HFFc6 (cell line): ENCODE measurements at regions not wholly inside any gene's neighbourhood (a gene's known extent, or its start where the extent isn't known, plus 50 kb on each side); places are given as distances from the start of the nearest gene placed in this dataset.
A peak's percentile ranks its signal among the peaks of the same experiment; 100 is the strongest.

Experiments
- DNase-seq: peaks from one replicate; pipeline ENCODE4 v3.0.0-alpha.2; 2018
- H3K27ac Mint-ChIP-seq: 2 replicates; pipeline ENCODE4 v1.8.0; 2020; ENCODE audit warnings: mild to moderate bottlenecking, mixed read lengths
- H3K27me3 Mint-ChIP-seq: 2 replicates; pipeline ENCODE4 v1.8.0; 2021; ENCODE audit warnings: mild to moderate bottlenecking, moderate library complexity, mixed read lengths; ENCODE audit not compliant: insufficient read depth
- H3K36me3 Mint-ChIP-seq: 2 replicates; pipeline ENCODE4 v1.8.0; 2021; ENCODE audit warnings: low read depth, mixed read lengths
- H3K4me1 Mint-ChIP-seq: 2 replicates; pipeline ENCODE4 v1.8.0; 2020; ENCODE audit warnings: low read depth, mixed read lengths
- H3K4me3 Mint-ChIP-seq: 2 replicates; pipeline ENCODE4 v1.8.0; 2020; ENCODE audit warnings: mild to moderate bottlenecking, moderate library complexity, mixed read lengths
- H3K9me3 Mint-ChIP-seq: 2 replicates; pipeline ENCODE4 v1.8.0; 2020; ENCODE audit warnings: mild to moderate bottlenecking, mixed read lengths
- TF ChIP-seq, protein P1 (sequence below): fragments of 200-600 bp; sonication (generic); IDR thresholded peaks from 2 replicates; pipeline ENCODE4 v1.5.0; 2021; ENCODE audit warnings: antibody characterized with exemption, mild to moderate bottlenecking

DNA sequence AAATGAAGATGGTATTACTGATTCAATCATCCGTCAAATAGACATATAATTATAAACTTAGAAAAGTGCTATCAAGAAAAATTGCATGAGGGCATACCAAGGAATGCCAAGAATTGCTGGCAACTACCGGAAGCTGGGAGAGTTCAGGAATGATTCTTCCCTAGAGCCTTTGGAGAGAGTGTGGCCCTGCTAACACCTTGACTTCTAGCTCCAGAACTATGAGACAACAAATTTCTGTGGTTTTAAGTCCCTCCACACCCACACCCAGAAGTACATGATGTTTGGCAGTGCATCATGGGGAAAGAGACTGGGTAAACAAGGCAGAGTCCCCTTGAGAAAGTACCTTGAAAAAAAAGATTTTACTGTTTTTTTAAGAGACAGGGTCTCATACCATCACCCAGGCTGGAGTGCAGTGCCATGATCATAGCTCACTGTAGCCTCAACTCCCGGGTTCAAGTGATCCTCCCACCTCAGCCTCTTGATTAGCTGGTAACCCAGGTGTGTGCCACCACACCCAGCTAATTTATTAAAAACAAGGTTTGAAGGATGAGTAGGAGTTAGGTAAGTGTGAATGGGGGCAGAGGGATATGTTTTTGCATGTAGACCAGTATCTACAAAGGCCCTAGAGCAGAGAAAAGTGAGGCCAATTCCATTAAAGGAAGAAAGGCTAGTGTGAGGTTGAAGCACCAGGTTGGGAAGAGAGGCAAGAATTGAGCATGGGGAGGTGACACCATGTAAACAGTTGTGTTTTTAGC lies 53.1 kb downstream of the GSX2 start:
- no peaks in the 10 kb centered on the region; the same call in 1 of the 2 replicates for H3K27me3 Mint-ChIP-seq
- H3K4me3 Mint-ChIP-seq = peak overlapping the region; percentile 43; the same call in 1 of the 2 replicates
- peak; percentile 55 for DNase-seq
- H3K27ac Mint-ChIP-seq = peak overlapping the region; percentile 59; the same call in 1 of the 2 replicates
- H3K36me3 Mint-ChIP-seq = peaks cover 11% of the 10 kb centered on the region
- H3K4me1 Mint-ChIP-seq = peaks cover 19% of the 10 kb centered on the region
- TF ChIP-seq, protein P1, sequence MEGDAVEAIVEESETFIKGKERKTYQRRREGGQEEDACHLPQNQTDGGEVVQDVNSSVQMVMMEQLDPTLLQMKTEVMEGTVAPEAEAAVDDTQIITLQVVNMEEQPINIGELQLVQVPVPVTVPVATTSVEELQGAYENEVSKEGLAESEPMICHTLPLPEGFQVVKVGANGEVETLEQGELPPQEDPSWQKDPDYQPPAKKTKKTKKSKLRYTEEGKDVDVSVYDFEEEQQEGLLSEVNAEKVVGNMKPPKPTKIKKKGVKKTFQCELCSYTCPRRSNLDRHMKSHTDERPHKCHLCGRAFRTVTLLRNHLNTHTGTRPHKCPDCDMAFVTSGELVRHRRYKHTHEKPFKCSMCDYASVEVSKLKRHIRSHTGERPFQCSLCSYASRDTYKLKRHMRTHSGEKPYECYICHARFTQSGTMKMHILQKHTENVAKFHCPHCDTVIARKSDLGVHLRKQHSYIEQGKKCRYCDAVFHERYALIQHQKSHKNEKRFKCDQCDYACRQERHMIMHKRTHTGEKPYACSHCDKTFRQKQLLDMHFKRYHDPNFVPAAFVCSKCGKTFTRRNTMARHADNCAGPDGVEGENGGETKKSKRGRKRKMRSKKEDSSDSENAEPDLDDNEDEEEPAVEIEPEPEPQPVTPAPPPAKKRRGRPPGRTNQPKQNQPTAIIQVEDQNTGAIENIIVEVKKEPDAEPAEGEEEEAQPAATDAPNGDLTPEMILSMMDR = no peak
- H3K9me3 Mint-ChIP-seq = peaks cover 7% of the 10 kb centered on the region

DNA sequence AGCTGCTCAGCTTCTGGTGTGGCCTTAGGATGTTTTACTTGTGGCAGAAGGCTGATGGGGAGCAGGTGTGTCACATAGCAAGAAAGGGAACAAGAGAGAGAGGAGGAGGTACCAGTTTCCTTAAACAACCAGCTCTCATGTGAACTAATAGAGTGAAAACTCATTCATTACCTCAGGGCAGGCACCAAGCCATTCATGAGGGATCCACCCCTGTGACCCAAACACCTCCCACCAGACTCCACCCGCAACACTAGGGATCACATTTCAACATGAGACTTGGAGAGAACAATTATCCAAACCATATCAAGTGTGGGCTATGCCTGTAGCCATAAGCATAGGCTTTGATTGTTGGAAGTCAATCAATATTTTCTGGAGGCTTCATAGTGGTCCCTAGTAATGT lies 56.0 kb downstream of the GSX2 start:
- peaks cover 14% of the 10 kb centered on the region; the same call in 1 of the 2 replicates for H3K36me3 Mint-ChIP-seq
- H3K4me3 Mint-ChIP-seq = no peak overlapping the region
- H3K27me3 Mint-ChIP-seq = no peaks in the 10 kb centered on the region
- no peak for DNase-seq
- H3K9me3 Mint-ChIP-seq = peaks cover 5% of the 10 kb centered on the region
- TF ChIP-seq, protein P1 = no peak
- no peak overlapping the region for H3K27ac Mint-ChIP-seq
- peaks cover 19% of the 10 kb centered on the region for H3K4me1 Mint-ChIP-seq

- H3K27ac Mint-ChIP-seq = no peak overlapping the region
- peaks cover 14% of the 10 kb centered on the region; the same call in 1 of the 2 replicates for H3K36me3 Mint-ChIP-seq
- no peak overlapping the region for H3K4me3 Mint-ChIP-seq
- TF ChIP-seq, protein P1 = no peak
- no peak for DNase-seq
- peaks cover 12% of the 10 kb centered on the region for H3K4me1 Mint-ChIP-seq
- H3K9me3 Mint-ChIP-seq = peaks cover 5% of the 10 kb centered on the region
- H3K27me3 Mint-ChIP-seq = no peaks in the 10 kb centered on the region
These were observed 57.6 kb downstream of the GSX2 start for GRCh38 chr4:54157606-54158005.

- H3K4me3 Mint-ChIP-seq = no peak overlapping the region
- no peaks in the 10 kb centered on the region for H3K27me3 Mint-ChIP-seq
- peaks cover 5% of the 10 kb centered on the region for H3K9me3 Mint-ChIP-seq
- TF ChIP-seq, protein P1 = no peak
- H3K36me3 Mint-ChIP-seq = peaks cover 10% of the 10 kb centered on the region; the same call in 1 of the 2 replicates
- H3K4me1 Mint-ChIP-seq = peaks cover 7% of the 10 kb centered on the region
- no peak overlapping the region for H3K27ac Mint-ChIP-seq
- DNase-seq = no peak
These were observed 59.6 kb downstream of the GSX2 start for GRCh38 chr4:54159543-54159942.

- Mint-ChIP-seq H3K4me3 (peak overlapping the region; percentile 76), H3K27ac (peak overlapping the region; percentile 86), H3K4me1 (peaks cover 40% of the 10 kb centered on the region), H3K27me3 (no peaks in the 10 kb centered on the region), H3K9me3 (no peaks in the 10 kb centered on the region; the same call in 1 of the 2 replicates), H3K36me3 (no peaks in the 10 kb centered on the region)
- TF ChIP-seq, protein P1 = no peak
- DNase-seq = no peak
These were observed 64.1 kb upstream of the PDGFRA start for GRCh38 chr4:54165011-54165410.
